Gastrocnemius medialis (tissue), 4 donors: ENCODE measurements at regions not wholly inside any gene's neighbourhood (a gene's known extent, or its start where the extent isn't known, plus 50 kb on each side); places are given as distances from the start of the nearest gene placed in this dataset.

Source experiments
- ATAC-seq, 2 donors: fragments of 150-250 bp; one replicate each; pipeline ENCODE4 v1.9.1; 2016
- DNase-seq, 2 donors: peaks; one replicate each; pipeline ENCODE4 v3.0.0-alpha.2; 2019
- H3K27ac ChIP-seq, 4 donors: fragments of 200-600 bp; sonication (generic); 1 replicate in 1 of 4; 2 replicates in 3 of 4; pipeline ENCODE4 v1.5.1; 2016 to 2018; ENCODE audit warnings: mild to moderate bottlenecking in 2 of 4, moderate library complexity in 1 of 4
- H3K27me3 ChIP-seq, 3 donors: fragments of 200-600 bp; sonication (generic) in 2 of 3; 1 replicate in 1 of 3; 2 replicates in 2 of 3; pipeline versions ENCODE4 v1.5.1 to v1.6.0; 2016 to 2019; ENCODE audit warnings: mild to moderate bottlenecking in 1 of 3, moderate library complexity in 1 of 3
- H3K36me3 ChIP-seq, 2 donors: fragments of 200-600 bp; sonication (generic) in 1 of 2; one replicate each; pipeline ENCODE4 v1.5.1; 2017 to 2018
- H3K4me1 ChIP-seq, 2 donors: fragments of 200-600 bp; sonication (generic) in 1 of 2; one replicate each; pipeline ENCODE4 v1.5.1; 2016 to 2017; ENCODE audit warnings: mild to moderate bottlenecking in 2 of 2
- H3K4me3 ChIP-seq, 4 donors: fragments of 200-600 bp; sonication (generic) in 3 of 4; 1 replicate in 1 of 4; 2 replicates in 3 of 4; pipeline ENCODE4 v1.5.1; 2016 to 2019; ENCODE audit warnings: mild to moderate bottlenecking in 2 of 4
- H3K9me3 ChIP-seq, 3 donors: fragments of 200-600 bp; sonication (generic) in 2 of 3; 1 replicate in 1 of 3; 2 replicates in 2 of 3; pipeline ENCODE4 v1.5.1; 2016 to 2019
- POLR2A ChIP-seq, 2 donors: fragments of 450-650 bp; IDR thresholded peaks; one replicate each; pipeline ENCODE4 v1.6.1; 2017; ENCODE audit warnings: antibody characterized with exemption in 2 of 2, mild to moderate bottlenecking in 2 of 2, moderate library complexity in 2 of 2
- in situ Hi-C, 4 donors: fragments of 200-750 bp; cut with MboI; loops; one replicate each; pipeline versions ENCODE4 v1.15.0 to v1.8.0; 2017; ENCODE audit warnings: low sequenced_read_pairs in 4 of 4
- intact Hi-C: fragments of 100-400 bp; cut with DNase I; formaldehyde crosslinking; loops from one replicate; pipeline ENCODE4 v1.15.1; 2023; ENCODE audit warnings: low total_unique reads
- TF ChIP-seq, protein P1 (sequence below), 5 experiments: fragments of 450-650 bp in 3 of 5; fragments of 200-600 bp in 2 of 5; sonication (generic) in 2 of 5; IDR thresholded peaks in 4 of 5; conservative IDR thresholded peaks in 1 of 5; 1 replicate in 4 of 5; 2 replicates in 1 of 5; pipeline ENCODE4 v1.5.1; 2016 to 2019; ENCODE audit warnings: antibody characterized with exemption in 5 of 5, mild to moderate bottlenecking in 3 of 5, moderate library complexity in 3 of 5

- no peak overlapping the region for H3K27ac ChIP-seq
- no peak overlapping the region for H3K4me3 ChIP-seq
- DNase-seq (no peak), ATAC-seq (no peak)
- H3K36me3 ChIP-seq, result no peaks in the 10 kb centered on the region
- intact Hi-C loops (no loop called here), in situ Hi-C loops (no loop called here)
- no peak for TF ChIP-seq POLR2A (IDR thresholded peaks at IDR 0.05)
- TF ChIP-seq, protein P1, sequence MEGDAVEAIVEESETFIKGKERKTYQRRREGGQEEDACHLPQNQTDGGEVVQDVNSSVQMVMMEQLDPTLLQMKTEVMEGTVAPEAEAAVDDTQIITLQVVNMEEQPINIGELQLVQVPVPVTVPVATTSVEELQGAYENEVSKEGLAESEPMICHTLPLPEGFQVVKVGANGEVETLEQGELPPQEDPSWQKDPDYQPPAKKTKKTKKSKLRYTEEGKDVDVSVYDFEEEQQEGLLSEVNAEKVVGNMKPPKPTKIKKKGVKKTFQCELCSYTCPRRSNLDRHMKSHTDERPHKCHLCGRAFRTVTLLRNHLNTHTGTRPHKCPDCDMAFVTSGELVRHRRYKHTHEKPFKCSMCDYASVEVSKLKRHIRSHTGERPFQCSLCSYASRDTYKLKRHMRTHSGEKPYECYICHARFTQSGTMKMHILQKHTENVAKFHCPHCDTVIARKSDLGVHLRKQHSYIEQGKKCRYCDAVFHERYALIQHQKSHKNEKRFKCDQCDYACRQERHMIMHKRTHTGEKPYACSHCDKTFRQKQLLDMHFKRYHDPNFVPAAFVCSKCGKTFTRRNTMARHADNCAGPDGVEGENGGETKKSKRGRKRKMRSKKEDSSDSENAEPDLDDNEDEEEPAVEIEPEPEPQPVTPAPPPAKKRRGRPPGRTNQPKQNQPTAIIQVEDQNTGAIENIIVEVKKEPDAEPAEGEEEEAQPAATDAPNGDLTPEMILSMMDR (IDR thresholded peaks at IDR 0.05 in 4 of 5, conservative IDR thresholded peaks at IDR 0.05 in 1 of 5), result no peak
- peaks cover 5 to 22% (median 7%) of the 10 kb centered on the region in 3 donors for H3K27me3 ChIP-seq
- no peaks in the 10 kb centered on the region for H3K9me3 ChIP-seq
- H3K4me1 ChIP-seq, result no peaks in the 10 kb centered on the region
These were observed 521.6 kb downstream of the BRD1 start for GRCh38 chr22:49305966-49306631.

DNA sequence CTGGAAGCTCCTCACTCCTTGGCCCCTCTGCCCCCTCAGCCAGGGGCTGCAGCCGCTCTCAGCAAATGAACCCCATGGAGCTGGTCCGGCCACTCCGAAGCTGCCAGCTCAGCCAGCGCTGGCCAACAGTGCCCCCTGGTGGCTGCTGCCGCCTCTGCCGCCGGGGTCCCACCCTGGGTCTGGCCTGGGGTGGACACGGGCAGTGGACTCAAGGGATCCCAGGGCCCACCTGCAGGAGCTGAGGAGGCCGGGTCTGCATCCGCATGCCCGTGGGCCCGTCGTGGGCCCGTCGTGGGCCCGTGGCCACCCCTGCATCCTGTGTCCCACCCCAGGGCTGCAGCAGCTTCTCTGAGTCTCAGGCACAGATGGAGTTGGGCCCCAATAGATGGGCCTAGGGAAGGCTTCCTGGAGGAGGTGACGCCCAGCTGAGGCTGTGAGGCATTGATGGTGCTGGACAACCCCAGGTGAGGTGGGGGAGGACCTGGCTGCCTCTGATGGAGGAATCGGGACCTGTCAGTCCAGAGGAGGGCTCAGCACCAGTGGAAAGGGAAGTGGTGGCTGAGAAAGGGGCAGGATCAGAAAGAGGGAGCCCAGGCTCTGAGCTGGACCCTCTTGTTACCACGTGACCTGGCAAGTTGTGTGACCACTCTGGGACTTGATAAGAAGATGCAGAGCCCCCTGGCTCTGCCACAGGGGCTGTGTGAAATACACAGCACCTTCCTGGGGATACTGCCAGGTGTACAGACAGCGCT lies 522.3 kb downstream of the BRD1 start:
- Histone ChIP-seq H3K27ac (no peak overlapping the region), H3K27me3 (peaks cover 5 to 22% (median 7%) of the 10 kb centered on the region in 3 donors), H3K4me1 (no peaks in the 10 kb centered on the region), H3K4me3 (no peak overlapping the region), H3K36me3 (no peaks in the 10 kb centered on the region), H3K9me3 (no peaks in the 10 kb centered on the region)
- TF ChIP-seq, protein P1 (IDR thresholded peaks at IDR 0.05 in 4 of 5, conservative IDR thresholded peaks at IDR 0.05 in 1 of 5), result peak; percentile 14 to 72 (median 62)
- no peak for TF ChIP-seq POLR2A (IDR thresholded peaks at IDR 0.05)
- in situ Hi-C loops (no loop called here), intact Hi-C loops (no loop called here)
- DNase-seq, result no peak
- no peak for ATAC-seq

DNA sequence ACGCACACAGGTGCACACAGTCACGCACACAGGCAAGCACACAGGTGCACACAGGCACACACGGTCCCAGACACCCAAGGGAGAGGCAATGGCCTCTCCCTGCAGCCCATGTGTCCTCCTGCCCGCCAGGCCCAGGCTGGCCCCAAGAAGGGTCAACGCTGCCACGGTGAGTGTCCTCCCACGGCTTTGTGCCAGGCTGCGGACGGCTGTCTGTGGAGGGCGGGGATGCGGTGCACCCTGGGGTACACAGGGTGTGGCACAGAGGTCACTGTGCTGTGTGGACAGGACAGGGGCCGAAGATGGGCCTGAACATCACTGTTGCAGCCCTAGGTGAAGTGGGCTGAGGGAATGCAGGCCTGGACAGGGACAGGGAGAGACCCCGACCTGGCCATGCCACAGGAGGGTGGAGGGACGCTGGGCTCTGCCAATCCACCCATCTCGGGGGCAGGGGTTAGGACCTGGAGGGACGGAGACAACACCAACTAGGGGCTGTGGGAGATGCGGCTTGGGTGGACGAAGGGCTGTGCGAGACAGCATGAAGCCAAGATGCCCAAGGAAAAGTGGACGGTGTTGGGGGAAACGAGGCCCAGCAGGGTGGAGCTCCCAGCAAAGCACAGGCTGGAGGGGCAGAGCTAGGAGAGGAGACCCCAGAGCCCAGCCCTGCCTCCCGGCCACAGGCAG lies 523.8 kb downstream of the BRD1 start:
- no peak for DNase-seq
- no peak overlapping the region for H3K27ac ChIP-seq
- no peak for ATAC-seq

DNA sequence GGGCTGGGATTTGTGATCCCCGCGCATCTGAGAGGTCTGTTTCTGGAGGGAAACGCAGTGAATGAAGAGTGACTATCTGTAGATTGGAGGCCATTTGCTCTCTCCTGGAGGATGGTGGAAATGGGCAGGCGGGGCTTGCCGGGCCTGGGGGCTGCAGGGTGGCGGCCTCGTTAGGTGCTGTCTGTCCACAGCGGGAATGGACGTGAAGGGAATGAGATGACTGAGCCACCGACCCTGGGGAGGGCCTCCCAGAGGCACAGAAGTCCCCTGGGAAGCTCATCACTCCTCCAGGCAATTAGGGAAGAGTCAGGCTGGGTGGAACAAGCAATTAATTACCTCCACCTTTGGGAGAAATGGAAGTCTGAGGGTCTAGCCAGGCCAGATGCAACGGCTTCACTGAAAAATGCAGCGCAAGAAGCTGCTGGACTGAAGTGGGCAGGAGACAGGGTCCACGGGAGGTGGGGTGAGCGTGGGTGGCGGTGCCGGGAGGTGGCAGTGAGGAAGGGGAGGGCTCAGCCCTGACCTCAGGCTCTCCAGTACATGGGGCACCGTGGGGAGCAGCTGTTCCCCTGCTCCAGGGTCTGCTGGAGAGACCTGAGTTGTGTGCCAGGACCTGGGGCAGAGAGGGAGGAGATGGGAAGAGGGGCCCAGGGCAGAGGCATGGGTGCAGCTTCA lies 524.5 kb downstream of the BRD1 start:
- TF ChIP-seq, protein P1 (IDR thresholded peaks at IDR 0.05 in 4 of 5, conservative IDR thresholded peaks at IDR 0.05 in 1 of 5), result no peak
- TF ChIP-seq POLR2A (IDR thresholded peaks at IDR 0.05), result no peak
- Histone ChIP-seq H3K9me3 (no peaks in the 10 kb centered on the region), H3K36me3 (no peaks in the 10 kb centered on the region), H3K4me3 (no peak overlapping the region), H3K27me3 (peaks cover 5 to 22% (median 7%) of the 10 kb centered on the region in 3 donors), H3K27ac (no peak overlapping the region), H3K4me1 (no peaks in the 10 kb centered on the region)
- ATAC-seq (no peak), DNase-seq (no peak)
- in situ Hi-C loops (no loop called here), intact Hi-C loops (no loop called here)

More for the DNA sequence above, 523.8 kb downstream of the BRD1 start:
- TF ChIP-seq POLR2A (IDR thresholded peaks at IDR 0.05), result no peak
- TF ChIP-seq, protein P1 (IDR thresholded peaks at IDR 0.05 in 4 of 5, conservative IDR thresholded peaks at IDR 0.05 in 1 of 5), result no peak
- Histone ChIP-seq H3K27me3 (peaks cover 5 to 22% (median 7%) of the 10 kb centered on the region in 3 donors), H3K4me3 (no peak overlapping the region), H3K4me1 (no peaks in the 10 kb centered on the region), H3K36me3 (no peaks in the 10 kb centered on the region), H3K9me3 (no peaks in the 10 kb centered on the region)
- in situ Hi-C loops (no loop called here), intact Hi-C loops (no loop called here)
